GM19455 (cell line): ENCODE measurements at regions not wholly inside any gene's neighbourhood (a gene's known extent, or its start where the extent isn't known, plus 50 kb on each side); places are given as distances from the start of the nearest gene placed in this dataset.
"Not testable (repeated sequence)": the region's sequence is repeated elsewhere in the genome, so short reads cannot be mapped to it uniquely, and the experiment has no call there.

Source experiments
- ATAC-seq: cut with Tn5 transposase; IDR thresholded peaks from one replicate; pipeline ENCODE4 v1.9.1; 2021; ENCODE audit not compliant: unreplicated experiment

DNA sequence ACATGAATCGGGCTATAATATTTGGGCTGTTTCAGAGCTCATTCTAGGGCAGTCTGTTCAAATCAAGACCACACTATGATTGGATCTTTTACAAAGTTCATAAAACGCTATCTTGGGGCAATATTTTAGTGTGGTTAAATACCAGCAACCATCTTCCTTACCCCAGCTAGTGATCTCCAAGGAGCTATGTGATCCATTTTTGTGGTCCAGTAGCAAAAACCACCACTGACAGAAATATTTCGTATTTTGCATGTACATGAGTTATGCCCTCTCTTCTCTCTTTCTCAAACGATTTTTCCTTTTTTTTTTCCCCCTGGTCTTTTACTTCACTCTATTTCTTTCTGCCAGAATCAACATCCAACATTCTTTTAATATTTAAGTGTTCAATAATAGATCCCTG is 280.6 kb upstream of the KITLG start:
- ATAC-seq = no peak

DNA sequence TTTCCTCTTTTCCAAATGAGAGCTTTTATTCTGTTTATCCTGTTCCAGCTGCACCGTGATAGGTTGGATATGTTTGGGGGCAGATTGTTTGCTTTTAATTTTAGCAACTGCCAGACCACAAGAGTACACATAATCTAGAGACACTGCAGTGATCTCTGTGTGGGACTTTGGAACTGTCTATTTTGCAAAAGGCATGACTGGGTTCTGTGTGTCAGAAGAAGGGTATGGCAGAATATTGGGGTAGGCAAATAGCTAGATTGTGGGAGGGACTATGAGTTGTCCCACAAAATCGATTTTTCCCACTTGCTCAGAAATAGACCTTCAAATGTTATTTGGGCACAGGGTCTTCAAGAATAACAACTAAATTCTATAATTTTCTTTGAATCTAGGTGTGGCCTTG is 275.9 kb upstream of the KITLG start:
- ATAC-seq = no peak

DNA sequence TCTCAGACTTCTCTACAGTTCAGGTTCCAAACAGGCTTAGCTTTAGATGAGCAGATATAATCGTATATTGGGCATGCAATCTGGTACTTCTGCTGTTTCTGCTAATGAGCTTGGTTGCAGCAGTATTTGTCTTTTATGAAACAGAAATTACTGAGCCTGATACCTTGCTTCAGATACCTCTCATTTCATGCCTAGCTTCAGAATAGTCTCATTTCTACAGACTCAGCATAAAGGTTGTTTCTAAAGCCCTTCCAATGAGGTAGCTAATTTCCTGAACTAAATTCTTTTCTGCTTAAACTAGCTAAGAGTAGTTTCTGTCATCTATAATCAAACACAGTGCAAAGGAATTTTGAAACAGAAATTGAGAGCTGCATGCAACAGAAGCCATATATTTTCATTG is 275.0 kb upstream of the KITLG start:
- no peak for ATAC-seq

DNA sequence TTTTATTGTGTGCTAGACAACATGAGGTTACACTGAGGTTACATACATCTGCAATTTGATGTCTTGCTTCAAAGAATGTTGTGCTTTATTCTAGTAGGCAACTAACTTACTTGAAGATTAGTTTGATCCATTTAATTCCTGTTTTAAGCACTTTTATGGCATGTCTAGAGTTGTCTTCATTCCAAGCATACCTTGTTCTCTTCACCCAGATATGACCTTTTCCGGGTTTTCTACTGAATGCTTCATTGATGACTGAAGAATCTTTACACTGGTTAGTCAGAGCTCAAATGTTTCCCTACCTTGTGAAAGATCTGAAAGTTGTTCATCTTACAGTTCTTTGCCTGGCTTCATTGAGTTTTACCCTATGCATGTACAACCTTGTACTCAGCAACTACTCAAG is 274.0 kb upstream of the KITLG start:
- no peak for ATAC-seq

DNA sequence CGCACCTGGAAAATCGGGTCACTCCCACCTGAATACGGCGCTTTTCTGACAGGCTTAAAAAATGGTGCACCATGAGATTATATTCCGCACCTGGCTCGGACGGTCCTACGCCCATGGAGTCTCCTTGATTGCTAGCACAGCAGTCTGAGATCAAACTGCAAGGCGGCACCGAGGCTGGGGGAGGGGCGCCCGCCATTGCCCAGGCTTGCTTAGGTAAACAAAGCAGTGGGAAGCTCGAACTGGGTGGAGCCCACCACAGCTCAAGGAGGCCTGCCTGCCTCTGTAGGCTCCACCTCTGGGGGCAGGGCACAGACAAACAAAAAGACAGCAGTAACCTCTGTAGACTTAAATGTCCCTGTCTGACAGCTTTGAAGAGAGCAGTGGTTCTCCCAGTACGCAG is 267.0 kb upstream of the KITLG start:
- not testable (repeated sequence) for ATAC-seq

DNA sequence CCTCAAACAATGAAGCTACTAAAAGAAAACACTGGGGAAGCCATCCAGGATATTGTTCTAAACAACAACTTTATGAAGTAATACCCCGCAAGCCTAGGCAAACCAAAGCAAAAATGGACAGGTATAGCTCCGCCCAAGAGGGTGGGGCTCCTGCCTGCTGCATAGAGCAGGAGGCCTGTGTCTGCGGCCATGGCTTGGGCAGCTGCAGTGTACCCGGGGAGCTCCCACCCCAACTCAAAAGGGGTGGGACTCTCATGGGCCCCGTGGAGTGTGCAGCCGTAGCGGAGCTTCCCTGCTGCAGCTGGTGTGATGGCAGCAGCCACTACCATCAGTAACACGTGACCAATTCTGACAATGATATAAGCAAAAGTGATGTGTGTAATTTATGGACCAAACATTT is 264.2 kb upstream of the KITLG start:
- ATAC-seq = no peak

DNA sequence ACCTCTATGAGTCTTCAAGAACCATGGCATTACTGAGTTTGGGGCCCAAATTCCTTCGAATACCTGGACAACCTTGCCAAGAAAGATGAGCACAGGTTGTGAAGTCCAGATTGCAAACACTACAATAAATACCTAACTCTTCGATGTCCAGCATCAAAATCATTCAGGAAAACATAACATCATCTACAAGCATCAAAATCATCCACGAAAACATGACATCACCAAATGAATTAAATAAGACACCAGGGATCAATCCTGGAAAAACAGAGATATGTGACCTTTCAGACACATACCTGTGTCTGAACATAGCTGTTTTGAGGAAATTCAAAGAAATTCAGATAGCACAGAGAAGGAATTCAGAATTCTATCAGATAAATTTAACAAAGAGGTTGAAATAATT is 262.0 kb upstream of the KITLG start:
- ATAC-seq = no peak

DNA sequence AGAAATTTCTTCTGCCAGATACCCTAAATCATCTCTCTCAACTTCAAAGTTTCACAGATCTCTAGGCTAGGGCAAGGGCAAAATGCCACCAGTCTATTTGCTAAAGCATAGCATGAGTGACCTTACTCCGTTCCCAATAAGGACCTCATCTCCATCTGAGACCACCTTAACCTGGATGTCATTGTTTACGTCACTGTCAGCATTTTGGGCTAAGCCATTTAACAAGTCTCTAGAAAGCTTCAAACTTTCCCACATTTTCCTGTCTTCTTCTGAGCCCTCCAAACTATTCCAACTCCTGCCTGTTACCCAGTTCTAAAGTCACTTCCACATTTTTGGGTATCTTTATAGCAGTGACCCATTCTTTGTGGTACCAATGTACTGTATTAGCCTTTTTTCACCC is 259.2 kb upstream of the KITLG start:
- ATAC-seq = no peak

DNA sequence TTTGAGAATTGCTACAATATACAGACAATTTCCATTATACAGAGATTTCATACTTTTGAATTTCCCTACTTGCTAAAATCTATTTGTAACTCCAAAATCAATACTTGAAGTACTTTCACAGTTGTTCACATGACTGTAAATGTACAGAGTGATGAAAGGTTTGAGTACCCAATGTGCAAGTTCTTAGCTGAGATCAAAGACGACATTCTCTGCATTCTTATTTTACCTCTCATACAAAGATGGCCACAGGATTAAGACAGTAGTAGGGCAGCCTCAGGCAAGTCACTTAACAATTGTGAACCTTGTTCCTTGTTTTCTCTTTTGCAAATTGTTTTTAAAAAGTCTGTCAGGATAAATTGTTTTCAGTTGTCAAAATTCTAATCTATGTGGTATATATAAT is 255.9 kb upstream of the KITLG start:
- no peak for ATAC-seq

DNA sequence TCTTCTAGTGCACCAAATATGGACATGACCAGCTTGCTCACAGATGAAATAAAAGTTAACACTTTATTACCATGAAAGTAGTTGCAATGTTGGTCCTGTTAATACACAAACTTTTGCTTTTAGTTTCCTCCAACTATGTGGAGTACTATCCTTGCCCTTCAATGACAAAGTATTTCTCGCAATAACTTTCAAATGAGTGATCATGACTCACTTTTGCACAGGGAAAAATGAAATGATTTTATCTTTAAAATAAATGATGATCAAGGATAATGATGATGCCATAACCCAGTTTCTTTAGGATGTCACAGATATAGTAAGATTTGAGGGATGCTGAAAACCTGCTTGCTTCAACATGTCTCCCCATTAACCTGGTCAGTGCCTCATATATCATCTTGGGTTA is 254.0 kb upstream of the KITLG start:
- ATAC-seq = no peak

DNA sequence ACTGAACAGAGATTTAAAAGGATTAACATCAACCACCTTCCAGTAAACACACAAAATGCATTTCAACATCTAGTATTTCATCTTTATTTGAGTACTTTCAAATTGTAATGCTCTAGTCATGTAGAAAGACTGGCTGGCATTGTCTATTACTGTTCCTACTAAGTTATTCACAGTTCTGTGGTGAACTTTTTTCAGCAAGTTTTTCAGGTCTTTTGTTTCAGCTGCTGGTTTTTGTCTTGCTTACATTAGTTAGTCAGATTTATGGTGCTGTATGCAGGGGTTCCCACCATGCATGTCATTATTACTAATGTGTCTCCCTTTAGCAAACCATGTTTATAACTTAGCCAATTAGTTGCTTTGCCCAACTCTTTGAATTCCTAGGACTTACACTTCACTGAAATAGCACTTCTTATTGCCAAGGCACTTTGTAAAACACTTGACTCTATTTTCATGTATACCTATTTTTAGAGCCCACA is 253.4 kb upstream of the KITLG start:
- ATAC-seq = no peak

DNA sequence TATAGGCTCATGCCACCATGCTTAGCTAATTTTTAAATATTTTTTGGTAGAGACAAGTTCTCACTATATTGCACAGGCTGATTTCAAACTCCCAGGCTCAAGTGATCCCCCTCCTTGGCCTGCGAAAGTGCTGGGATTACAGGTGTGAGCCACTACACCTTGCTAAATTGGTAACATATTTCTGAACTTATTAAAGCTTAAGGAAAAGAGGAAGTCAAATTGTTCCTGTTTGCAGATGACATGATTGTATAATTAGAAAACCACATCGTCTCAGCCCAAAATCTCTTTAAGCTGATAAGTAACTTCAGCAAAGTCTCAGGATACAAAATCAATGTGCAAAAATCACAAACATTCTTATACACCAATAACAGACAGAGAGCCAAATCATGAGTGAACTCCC is 248.3 kb upstream of the KITLG start:
- ATAC-seq = not testable (repeated sequence)

DNA sequence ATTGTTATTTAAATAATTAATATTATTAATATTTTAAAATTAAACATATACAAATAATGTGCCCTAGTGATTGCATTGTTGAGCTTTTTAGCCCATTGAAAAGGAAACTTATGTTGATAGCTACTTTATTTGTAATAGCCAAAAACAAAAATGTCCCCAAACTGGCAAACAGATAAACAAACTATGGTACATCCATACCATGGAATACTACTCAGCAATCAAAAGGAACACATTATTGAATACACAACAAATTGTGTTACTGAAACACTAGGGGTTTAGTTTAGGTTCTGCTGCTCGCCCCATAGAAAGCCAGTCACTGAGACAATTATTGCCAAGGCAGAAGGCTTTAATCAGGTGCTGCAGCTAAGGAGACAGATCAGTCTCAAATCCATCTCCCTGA is 239.7 kb upstream of the KITLG start:
- no peak for ATAC-seq

DNA sequence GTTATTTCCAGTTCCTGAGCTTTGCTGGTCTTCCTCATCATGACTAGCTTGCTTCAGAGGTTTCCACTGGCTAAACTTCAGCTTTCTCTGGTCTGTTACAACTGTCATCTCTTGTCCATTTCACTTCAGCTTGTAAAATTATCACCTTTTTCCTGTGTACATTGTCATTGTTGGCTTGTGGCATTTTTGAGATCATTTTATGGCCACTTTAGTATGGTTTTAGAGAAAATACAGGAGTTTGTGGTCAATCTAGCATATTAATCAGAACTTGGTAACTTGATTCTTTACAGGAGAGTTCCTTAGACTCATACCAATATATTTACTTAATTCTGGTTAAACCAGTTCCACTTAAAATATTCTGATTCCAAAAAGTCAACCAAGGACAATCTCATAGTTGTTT is 235.9 kb upstream of the KITLG start:
- no peak for ATAC-seq

DNA sequence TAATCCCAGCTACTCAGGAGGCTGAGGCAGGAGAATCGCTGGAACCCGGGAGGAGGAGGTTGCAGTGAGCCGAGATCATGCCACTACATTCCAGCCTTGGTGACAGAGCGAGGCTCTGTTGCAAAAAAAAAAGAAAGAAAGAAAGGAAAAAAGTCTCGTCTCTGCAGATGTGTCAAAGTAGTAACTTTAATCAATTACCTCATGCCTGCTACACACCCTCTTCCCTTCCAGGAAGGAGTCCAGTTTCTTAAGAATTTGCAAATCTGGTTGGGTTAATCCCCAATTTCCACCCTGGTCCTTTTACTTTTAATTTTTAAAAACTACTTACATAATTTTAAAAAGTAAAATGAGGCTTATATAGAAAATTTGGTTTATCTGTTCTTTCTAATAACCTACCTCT is 234.5 kb upstream of the KITLG start:
- ATAC-seq = no peak

DNA sequence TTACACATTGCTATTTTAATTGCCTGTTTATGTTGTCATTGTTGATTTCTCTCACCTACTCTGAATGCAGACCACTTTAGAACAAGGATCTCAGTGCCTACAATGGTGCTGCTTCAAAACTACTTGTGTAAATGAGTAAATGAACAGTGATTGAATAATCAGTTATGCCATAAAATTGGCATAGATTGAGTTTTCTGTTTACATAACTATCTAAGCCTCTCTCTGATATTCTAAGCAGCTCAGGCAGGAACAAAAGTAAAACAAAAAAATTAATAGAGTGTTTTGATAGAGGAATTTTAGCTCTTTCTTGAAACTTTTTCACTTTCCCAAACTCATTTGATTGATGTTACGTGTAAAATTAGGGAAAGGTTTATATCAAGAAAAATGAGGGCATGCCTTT is 232.3 kb upstream of the KITLG start:
- ATAC-seq = no peak

DNA sequence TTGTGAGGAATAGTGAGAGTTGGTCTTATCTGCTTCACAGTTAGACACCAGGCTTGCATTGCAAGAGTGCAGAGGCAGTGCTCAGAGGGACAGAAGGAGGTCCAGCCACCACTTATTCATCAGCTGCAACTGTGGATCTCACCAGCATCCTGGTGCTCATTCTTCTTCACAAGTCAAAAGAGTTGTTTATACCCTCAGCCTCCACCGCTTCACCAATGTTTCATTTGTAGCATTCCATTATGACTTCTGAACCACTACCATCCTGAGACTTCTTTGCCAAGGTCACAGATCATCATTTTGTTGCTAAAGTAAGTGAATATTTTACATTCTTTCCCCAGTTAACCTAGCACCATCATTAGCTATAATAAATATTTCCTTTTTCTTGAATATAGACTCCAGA is 230.5 kb upstream of the KITLG start:
- ATAC-seq = no peak

DNA sequence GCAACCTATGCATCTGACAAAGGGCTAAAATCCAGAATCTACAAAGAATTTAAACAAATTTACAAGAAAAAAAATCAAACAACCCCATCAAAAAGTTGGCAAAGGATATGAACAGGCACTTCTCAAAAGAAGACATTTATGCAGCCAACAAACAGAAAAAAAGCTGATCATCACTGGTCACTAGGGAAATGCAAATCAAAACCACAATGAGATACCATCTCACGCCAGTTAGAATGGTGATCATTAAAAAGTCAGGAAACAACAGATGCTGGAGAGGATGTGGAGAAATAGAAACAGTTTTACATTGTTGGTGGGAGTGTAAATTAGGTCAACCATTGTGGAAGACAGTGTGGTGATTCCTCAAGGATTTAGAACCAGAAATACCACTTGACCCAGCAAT is 229.6 kb upstream of the KITLG start:
- ATAC-seq = not testable (repeated sequence)

DNA sequence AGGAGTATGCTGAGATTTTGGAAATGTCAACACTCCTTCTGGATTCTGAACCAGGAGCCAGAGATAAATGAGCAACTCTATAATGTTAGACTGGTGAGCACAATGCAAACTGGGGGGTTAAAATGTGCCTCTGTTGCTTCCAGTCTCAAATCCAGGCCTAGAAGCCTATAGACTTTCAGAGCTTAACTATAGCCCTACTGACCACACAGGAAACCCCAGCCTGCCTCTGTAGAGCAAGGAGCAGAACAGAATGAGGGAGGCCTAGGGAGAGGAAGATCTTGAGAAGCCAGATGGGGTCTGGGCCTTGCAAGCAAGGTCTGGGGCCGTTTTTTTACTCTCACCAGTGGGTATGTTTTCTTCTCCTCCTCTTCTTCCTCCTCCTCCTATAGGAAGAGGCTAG is 225.4 kb upstream of the KITLG start:
- no peak for ATAC-seq

DNA sequence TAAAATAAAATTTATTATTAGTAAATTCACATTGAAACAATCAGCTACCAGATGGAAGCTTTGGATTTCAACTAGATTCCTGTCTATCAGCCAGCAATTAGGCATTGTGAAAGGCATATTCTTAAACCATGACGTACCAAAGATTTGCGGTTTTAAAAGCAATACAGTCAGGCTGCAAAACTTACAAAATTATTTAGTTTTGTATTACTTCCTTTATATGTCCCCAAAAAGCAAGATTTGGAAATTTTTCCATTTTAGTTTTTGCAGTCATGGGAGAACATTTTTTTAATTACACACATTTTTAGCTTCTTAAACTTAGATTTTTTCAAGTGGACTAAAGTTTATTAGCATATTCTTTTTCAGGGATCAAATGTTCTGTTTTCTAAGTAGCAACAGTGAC is 225.0 kb upstream of the KITLG start:
- ATAC-seq = no peak

DNA sequence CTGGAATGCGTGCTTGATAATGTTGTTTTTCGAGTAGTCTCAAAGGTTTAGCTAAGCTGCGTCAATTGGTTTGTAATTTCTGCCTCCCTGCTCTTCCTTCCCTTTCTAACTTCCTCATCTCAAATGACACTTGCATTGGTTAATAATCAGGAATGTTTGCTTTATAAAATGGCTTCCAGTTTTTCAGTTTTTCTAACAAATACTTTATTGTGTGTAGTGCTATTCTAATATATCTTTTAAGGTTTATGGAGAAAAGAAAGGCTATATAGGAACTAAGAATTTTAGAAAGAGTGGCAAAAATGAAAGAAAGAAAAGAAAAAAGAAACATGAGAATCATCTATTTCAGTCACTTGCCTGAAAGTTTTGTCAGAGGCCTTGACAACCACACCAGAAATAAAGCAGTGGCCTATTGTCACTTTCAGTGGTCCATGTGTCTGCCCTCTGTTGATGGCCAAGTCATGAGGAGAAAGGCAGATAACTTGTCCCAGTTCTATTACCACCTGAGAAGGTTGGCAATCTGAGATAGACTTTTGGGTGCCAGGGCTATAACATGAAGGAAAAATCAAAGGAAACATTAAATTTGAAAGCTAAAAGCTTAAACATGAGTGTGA is 221.9 kb upstream of the KITLG start:
- no peak for ATAC-seq

DNA sequence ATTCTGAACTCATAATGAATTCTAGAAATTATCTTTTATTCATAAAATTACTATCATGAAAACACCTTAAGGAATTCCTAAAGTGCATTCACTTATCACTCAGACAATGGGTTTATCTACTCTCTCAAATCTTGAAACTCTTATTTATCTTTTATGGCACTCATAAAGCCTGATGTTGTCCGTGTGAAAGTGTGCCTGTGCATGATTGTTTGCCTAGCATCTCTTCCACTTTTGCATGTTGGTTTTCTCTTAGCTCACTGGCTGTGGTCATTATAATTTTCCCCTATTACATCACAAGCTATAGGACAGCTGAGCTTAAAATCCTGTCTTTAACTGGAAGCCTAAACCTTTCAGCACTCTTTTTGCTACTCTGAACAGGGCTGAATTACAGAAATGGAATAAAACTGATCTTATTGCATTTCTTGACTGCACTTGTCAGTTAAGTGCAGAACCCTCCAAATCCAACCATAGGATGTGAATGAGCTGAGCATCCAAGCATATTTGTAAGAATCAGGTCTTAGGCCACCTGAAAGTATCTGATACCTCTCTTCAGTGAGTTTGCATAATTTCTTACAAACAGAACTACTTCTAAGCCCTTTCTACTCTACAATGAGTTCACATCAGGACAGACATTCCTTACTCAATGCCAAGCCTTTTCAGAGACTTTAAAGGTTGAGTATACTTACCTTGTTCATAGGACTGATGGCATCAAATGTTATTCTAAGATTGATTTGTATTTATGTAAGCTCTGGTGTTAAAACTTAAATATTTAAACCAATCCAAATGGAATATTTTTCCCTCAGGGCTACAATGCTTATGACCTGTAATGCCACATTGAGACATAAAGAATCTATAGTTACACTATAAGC is 221.2 kb upstream of the KITLG start:
- ATAC-seq = no peak

DNA sequence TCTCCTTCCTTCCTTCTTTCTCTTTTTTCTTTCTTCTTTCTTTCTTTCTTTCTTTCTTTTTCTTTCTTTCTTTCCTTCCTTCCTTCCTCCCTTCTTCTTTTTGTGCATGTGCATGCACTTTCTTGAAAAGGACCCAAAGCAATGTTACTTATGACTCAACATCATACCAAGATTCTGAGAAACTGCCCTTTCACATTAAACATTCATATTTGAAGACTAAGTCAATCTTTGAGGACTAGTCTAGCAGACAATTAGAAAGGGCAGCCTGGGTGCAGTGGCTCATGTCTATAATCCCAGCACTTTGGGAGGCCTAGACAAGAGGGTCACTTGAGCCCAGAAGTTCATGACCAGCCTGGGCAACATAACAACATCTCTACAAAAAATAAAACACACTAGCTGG is 212.8 kb upstream of the KITLG start:
- no peak for ATAC-seq
